Ishikawa (cell line): ENCODE measurements at regions not wholly inside any gene's neighbourhood (a gene's known extent, or its start where the extent isn't known, plus 50 kb on each side); places are given as distances from the start of the nearest gene placed in this dataset.

ENCODE experiments used
- CEBPB ChIP-seq: IDR thresholded peaks from 2 replicates; pipeline ENCODE4 v1.6.1; 2012
- CREB1 ChIP-seq: IDR thresholded peaks from 2 replicates; pipeline ENCODE4 v1.6.1; 2012; ENCODE audit warnings: low read depth
- EGR1 ChIP-seq: IDR thresholded peaks from 2 replicates; pipeline ENCODE4 v1.6.1; 2012
- EP300 ChIP-seq: IDR thresholded peaks from 2 replicates; pipeline ENCODE4 v1.6.1; 2012; ENCODE audit warnings: borderline replicate concordance
- FOXM1 ChIP-seq: IDR thresholded peaks from 2 replicates; pipeline ENCODE4 v1.6.1; 2012; ENCODE audit warnings: low read depth, borderline replicate concordance
- MAX ChIP-seq: IDR thresholded peaks from 2 replicates; pipeline ENCODE4 v1.6.1; 2012
- NFIC ChIP-seq: IDR thresholded peaks from 2 replicates; pipeline ENCODE4 v1.6.1; 2012
- RAD21 ChIP-seq: IDR thresholded peaks from 2 replicates; pipeline ENCODE4 v1.6.1; 2012; ENCODE audit warnings: low read depth
- REST ChIP-seq: IDR thresholded peaks from 2 replicates; pipeline ENCODE4 v1.6.1; 2012; ENCODE audit warnings: low read depth, mild to moderate bottlenecking
- TAF1 ChIP-seq: IDR thresholded peaks from 2 replicates; pipeline ENCODE4 v1.6.1; 2012; ENCODE audit warnings: low read depth, mild to moderate bottlenecking
- TCF12 ChIP-seq: IDR thresholded peaks from 2 replicates; pipeline ENCODE4 v1.6.1; 2012; ENCODE audit warnings: low read depth
- TEAD4 ChIP-seq: IDR thresholded peaks from 2 replicates; pipeline ENCODE4 v1.6.1; 2012
- YY1 ChIP-seq: IDR thresholded peaks from 2 replicates; pipeline ENCODE4 v1.6.1; 2012; ENCODE audit warnings: low read depth
- ZBTB7A ChIP-seq: IDR thresholded peaks from 2 replicates; pipeline ENCODE4 v1.6.1; 2012; ENCODE audit warnings: low read depth
- TF ChIP-seq, protein P1 (sequence below): IDR thresholded peaks from 2 replicates; pipeline ENCODE4 v1.6.1; 2012

- TF ChIP-seq TAF1 (no peak), YY1 (no peak), REST (no peak), EGR1 (no peak), FOXM1 (no peak), TEAD4 (no peak), TCF12 (no peak), CREB1 (no peak), RAD21 (no peak), ZBTB7A (no peak)
- TF ChIP-seq, protein P1, sequence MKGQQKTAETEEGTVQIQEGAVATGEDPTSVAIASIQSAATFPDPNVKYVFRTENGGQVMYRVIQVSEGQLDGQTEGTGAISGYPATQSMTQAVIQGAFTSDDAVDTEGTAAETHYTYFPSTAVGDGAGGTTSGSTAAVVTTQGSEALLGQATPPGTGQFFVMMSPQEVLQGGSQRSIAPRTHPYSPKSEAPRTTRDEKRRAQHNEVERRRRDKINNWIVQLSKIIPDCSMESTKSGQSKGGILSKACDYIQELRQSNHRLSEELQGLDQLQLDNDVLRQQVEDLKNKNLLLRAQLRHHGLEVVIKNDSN = no peak
Observed at GRCh38 chr22:35488513-35488912, 52.1 kb upstream of the RASD2 start.

DNA sequence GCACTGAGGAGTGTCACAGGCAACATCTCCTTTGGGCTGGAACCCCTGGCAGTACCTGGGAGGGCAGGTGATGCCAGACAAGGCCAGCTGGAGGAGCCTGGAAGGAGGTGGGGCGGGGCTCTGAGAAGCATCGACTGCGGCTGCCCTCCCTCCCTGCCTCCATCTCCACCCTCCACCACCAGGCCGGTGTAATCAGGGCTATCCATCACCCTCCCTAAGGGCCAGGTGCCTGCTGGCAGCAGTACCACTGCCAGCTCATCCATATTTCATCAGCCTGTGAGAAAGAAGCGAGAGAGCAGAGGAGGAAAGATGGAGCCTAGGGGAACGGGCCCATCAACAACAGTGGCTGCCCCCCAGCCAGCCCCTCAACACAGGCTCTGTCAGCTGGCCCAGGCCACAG lies 51.4 kb upstream of the RASD2 start:
- no peak for TF ChIP-seq CREB1
- TF ChIP-seq EGR1 = no peak
- TF ChIP-seq CEBPB = no peak
- no peak for TF ChIP-seq TAF1
- no peak for TF ChIP-seq ZBTB7A
- no peak for TF ChIP-seq YY1
- TF ChIP-seq FOXM1 = no peak
- no peak for TF ChIP-seq MAX
- no peak for TF ChIP-seq REST
- TF ChIP-seq NFIC = no peak
- TF ChIP-seq, protein P1 = no peak
- no peak for TF ChIP-seq TEAD4
- no peak for TF ChIP-seq TCF12
- TF ChIP-seq EP300 = no peak
- TF ChIP-seq RAD21 = no peak
